GM19452 (cell line): ENCODE measurements at regions not wholly inside any gene's neighbourhood (a gene's known extent, or its start where the extent isn't known, plus 50 kb on each side); places are given as distances from the start of the nearest gene placed in this dataset.
"Not testable (repeated sequence)": the region's sequence is repeated elsewhere in the genome, so short reads cannot be mapped to it uniquely, and the experiment has no call there.

Source experiments
- ATAC-seq: cut with Tn5 transposase; IDR thresholded peaks from one replicate; pipeline ENCODE4 v1.9.1; 2021; ENCODE audit not compliant: unreplicated experiment

- no peak for ATAC-seq
Observed at GRCh38 chr19:28578786-28579505, 634.0 kb downstream of the UQCRFS1 start.

GRCh38 chr19:28578208-28578607 lies 634.7 kb downstream of the UQCRFS1 start:
- ATAC-seq = no peak

- ATAC-seq = no peak
Observed at GRCh38 chr19:28577666-28578065, 635.3 kb downstream of the UQCRFS1 start.

GRCh38 chr19:28577233-28577632 lies 635.7 kb downstream of the UQCRFS1 start:
- ATAC-seq = no peak

GRCh38 chr19:28575816-28576215 lies 637.1 kb downstream of the UQCRFS1 start:
- no peak for ATAC-seq

- not testable (repeated sequence) for ATAC-seq
Observed at GRCh38 chr19:28575312-28575711, 637.6 kb downstream of the UQCRFS1 start.

- ATAC-seq = no peak
Observed at GRCh38 chr19:28574212-28574611, 638.7 kb downstream of the UQCRFS1 start.

- no peak for ATAC-seq
Observed at GRCh38 chr19:28569132-28570131, 643.5 kb downstream of the UQCRFS1 start.

- ATAC-seq = no peak
Observed at GRCh38 chr19:28567834-28568233, 645.1 kb downstream of the UQCRFS1 start.

GRCh38 chr19:28563964-28564921 lies 648.7 kb downstream of the UQCRFS1 start:
- no peak for ATAC-seq

- ATAC-seq = no peak
Observed at GRCh38 chr19:28560786-28561185, 652.2 kb downstream of the UQCRFS1 start.

GRCh38 chr19:28558783-28559182 lies 654.2 kb downstream of the UQCRFS1 start:
- ATAC-seq = no peak

- no peak for ATAC-seq
Observed at GRCh38 chr19:28556371-28556770, 656.6 kb downstream of the UQCRFS1 start.

- no peak for ATAC-seq
Observed at GRCh38 chr19:28555317-28555716, 657.6 kb downstream of the UQCRFS1 start.

GRCh38 chr19:28554321-28555091 lies 658.4 kb downstream of the UQCRFS1 start:
- ATAC-seq = no peak

GRCh38 chr19:28553764-28554163 lies 659.2 kb downstream of the UQCRFS1 start:
- no peak for ATAC-seq

GRCh38 chr19:28553005-28553404 lies 659.9 kb downstream of the UQCRFS1 start:
- ATAC-seq = no peak

- no peak for ATAC-seq
Observed at GRCh38 chr19:28549680-28550277, 663.2 kb downstream of the UQCRFS1 start.

GRCh38 chr19:28546148-28546685 lies 666.7 kb downstream of the UQCRFS1 start:
- ATAC-seq = no peak
